SK-N-SH treated with all-trans-retinoic acid at 6 μM for 48 hours (cell line): ENCODE measurements at regions not wholly inside any gene's neighbourhood (a gene's known extent, or its start where the extent isn't known, plus 50 kb on each side); places are given as distances from the start of the nearest gene placed in this dataset.
A peak's percentile ranks its signal among the peaks of the same experiment; 100 is the strongest.

Source experiments
- ATAC-seq: fragments of 200-7000 bp; cut with Tn5 transposase; 3 replicates; pipeline ENCODE4 v1.9.1; 2020; ENCODE audit warnings: mild to moderate bottlenecking, moderate library complexity
- ARNTL ChIP-seq: fragments of 450-650 bp; formaldehyde crosslinking; IDR thresholded peaks from 2 replicates; pipeline ENCODE4 v1.5.0; 2020; ENCODE audit warnings: low read depth, mild to moderate bottlenecking, moderate library complexity, borderline replicate concordance
- BACH2 ChIP-seq: fragments of 250-450 bp; sonication (Bioruptor Pico); IDR thresholded peaks from 2 replicates; pipeline ENCODE4 v1.9.0; 2021; ENCODE audit warnings: mild to moderate bottlenecking, borderline replicate concordance
- CSDC2 ChIP-seq: fragments of 250-450 bp; sonication (Bioruptor Pico); IDR thresholded peaks from 2 replicates; pipeline ENCODE4 v1.5.0; 2020; ENCODE audit warnings: mild to moderate bottlenecking, moderate library complexity
- ESRRG ChIP-seq: fragments of 250-450 bp; sonication (Bioruptor Pico); IDR thresholded peaks from 2 replicates; pipeline ENCODE4 v1.6.1; 2021; ENCODE audit warnings: mild to moderate bottlenecking
- GLIS3 ChIP-seq: fragments of 250-450 bp; sonication (Bioruptor Pico); IDR thresholded peaks from 2 replicates; pipeline ENCODE4 v1.5.0; 2020; ENCODE audit warnings: mild to moderate bottlenecking, moderate library complexity
- ISL1 ChIP-seq: fragments of 250-450 bp; sonication (Bioruptor Pico); IDR thresholded peaks from 2 replicates; pipeline ENCODE4 v2.1.2; 2022; ENCODE audit warnings: mild to moderate bottlenecking, moderate library complexity
- OSR1 ChIP-seq: fragments of 250-450 bp; sonication (Bioruptor Pico); IDR thresholded peaks from 2 replicates; pipeline ENCODE4 v1.8.0; 2022; ENCODE audit warnings: moderate library complexity, mild to moderate bottlenecking, inconsistent platforms
- RARB ChIP-seq: fragments of 250-450 bp; sonication (Bioruptor Pico); IDR thresholded peaks from 2 replicates; pipeline ENCODE4 v1.8.0; 2021; ENCODE audit warnings: mild to moderate bottlenecking, moderate library complexity
- SNAI2 ChIP-seq: fragments of 250-450 bp; sonication (Bioruptor Pico); IDR thresholded peaks from 2 replicates; pipeline ENCODE4 v1.5.0; 2020; ENCODE audit warnings: mild to moderate bottlenecking, moderate library complexity
- TCF4 ChIP-seq: fragments of 250-450 bp; sonication (Bioruptor Pico); IDR thresholded peaks from 2 replicates; pipeline ENCODE4 v1.8.0; 2021; ENCODE audit warnings: mild to moderate bottlenecking, moderate library complexity, borderline replicate concordance
- TOX ChIP-seq: fragments of 250-450 bp; sonication (Bioruptor Pico); IDR thresholded peaks from 2 replicates; pipeline ENCODE4 v1.8.0; 2021; ENCODE audit warnings: mild to moderate bottlenecking, moderate library complexity, borderline replicate concordance
- ZFP3 ChIP-seq: fragments of 250-450 bp; sonication (Bioruptor Pico); IDR thresholded peaks from 2 replicates; pipeline ENCODE4 v1.5.0; 2020; ENCODE audit warnings: mild to moderate bottlenecking, moderate library complexity
- ZNF565 ChIP-seq: fragments of 450-650 bp; formaldehyde crosslinking; conservative IDR thresholded peaks from 2 replicates; pipeline ENCODE4 v1.5.0; 2020; ENCODE audit warnings: low read depth, mild to moderate bottlenecking, moderate library complexity
- ZNF70 ChIP-seq: fragments of 450-650 bp; formaldehyde crosslinking; IDR thresholded peaks from 2 replicates; pipeline ENCODE4 v1.5.0; 2020; ENCODE audit warnings: mild to moderate bottlenecking, moderate library complexity
- ZNF8 ChIP-seq: fragments of 450-650 bp; formaldehyde crosslinking; IDR thresholded peaks from 2 replicates; pipeline ENCODE4 v1.5.0; 2020; ENCODE audit warnings: mild to moderate bottlenecking, moderate library complexity
- TF ChIP-seq, protein P1 (sequence below): fragments of 250-450 bp; sonication (Bioruptor Pico); IDR thresholded peaks from 2 replicates; pipeline ENCODE4 v1.5.1; 2020; ENCODE audit warnings: low read depth, mild to moderate bottlenecking, moderate library complexity
- TF ChIP-seq, protein P2 (sequence below): fragments of 250-450 bp; sonication (Bioruptor Pico); IDR thresholded peaks from 2 replicates; pipeline ENCODE4 v1.8.0; 2021; ENCODE audit warnings: low read depth, mild to moderate bottlenecking, moderate library complexity, borderline replicate concordance
- TF ChIP-seq, protein P3 (sequence below): fragments of 250-450 bp; sonication (Bioruptor Pico); IDR thresholded peaks from 2 replicates; pipeline ENCODE4 v1.8.0; 2020; ENCODE audit warnings: mild to moderate bottlenecking, moderate library complexity, borderline replicate concordance
- TF ChIP-seq, protein P4 (sequence below): fragments of 250-450 bp; sonication (Bioruptor Pico); IDR thresholded peaks from 2 replicates; pipeline ENCODE4 v1.5.0; 2020; ENCODE audit warnings: mild to moderate bottlenecking, moderate library complexity

DNA sequence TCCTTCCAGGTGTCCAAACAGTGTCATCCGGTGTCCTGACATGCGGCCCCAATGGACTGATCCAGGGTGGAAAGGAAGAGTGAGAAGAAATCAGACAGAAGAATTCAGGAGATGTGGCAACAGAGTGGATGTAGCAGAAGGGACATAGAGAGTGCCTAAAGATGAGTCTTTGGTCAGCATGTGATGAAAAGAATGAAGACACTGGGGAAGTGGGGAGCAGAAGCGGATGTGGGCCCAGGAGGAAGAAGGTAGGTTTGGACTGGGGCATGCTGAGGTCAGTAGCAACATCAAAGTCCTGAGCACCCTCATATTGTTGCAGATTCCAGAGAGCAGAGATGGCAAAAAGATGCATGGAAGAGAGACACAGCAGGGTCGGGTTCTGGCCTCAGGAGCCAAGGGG is 71.8 kb upstream of the STEAP1B start:
- no peak for ATAC-seq
- no peak for TF ChIP-seq ISL1
- TF ChIP-seq, protein P1, sequence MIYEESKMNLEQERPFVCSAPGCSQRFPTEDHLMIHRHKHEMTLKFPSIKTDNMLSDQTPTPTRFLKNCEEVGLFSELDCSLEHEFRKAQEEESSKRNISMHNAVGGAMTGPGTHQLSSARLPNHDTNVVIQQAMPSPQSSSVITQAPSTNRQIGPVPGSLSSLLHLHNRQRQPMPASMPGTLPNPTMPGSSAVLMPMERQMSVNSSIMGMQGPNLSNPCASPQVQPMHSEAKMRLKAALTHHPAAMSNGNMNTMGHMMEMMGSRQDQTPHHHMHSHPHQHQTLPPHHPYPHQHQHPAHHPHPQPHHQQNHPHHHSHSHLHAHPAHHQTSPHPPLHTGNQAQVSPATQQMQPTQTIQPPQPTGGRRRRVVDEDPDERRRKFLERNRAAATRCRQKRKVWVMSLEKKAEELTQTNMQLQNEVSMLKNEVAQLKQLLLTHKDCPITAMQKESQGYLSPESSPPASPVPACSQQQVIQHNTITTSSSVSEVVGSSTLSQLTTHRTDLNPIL (CRISPR knock-in tag) = no peak
- TF ChIP-seq ZNF565 (CRISPR knock-in tag) = no peak

DNA sequence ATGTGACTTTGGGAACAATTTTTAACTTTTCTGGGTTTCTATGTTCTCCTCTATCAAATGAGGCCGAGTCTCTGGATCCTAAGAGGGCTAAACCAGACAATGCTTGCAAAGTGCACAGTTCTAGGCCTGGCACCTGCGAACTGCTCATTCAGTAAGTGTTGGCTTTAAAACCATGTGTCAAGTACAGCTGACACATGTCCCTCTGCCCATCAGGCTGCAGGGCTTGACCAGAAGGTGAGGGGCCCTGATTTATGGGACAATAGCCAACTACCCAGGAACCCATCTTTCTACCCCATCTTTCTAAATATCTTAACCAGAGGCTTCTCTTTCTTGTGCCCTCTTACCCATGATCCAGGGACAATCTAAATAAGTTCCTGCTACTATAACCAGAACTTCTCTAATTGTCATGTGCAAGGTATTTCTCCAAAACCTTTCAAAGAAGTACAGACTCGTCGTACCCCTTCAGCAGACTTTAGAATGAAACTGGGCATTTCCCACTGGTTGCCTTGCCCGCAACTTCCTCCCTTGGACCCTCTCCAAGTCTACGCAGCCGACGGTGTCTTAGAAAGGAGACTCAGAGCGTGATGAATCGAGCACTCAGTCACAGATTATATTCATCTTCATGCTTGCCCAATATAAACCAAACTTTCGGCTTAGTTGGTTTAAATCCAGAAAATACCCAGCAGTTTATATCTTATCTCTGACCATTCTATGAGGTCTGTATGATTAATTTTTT is 69.8 kb upstream of the STEAP1B start:
- TF ChIP-seq ZNF565 (CRISPR knock-in tag) = no peak
- no peak for TF ChIP-seq RARB (CRISPR knock-in tag)
- TF ChIP-seq, protein P2, sequence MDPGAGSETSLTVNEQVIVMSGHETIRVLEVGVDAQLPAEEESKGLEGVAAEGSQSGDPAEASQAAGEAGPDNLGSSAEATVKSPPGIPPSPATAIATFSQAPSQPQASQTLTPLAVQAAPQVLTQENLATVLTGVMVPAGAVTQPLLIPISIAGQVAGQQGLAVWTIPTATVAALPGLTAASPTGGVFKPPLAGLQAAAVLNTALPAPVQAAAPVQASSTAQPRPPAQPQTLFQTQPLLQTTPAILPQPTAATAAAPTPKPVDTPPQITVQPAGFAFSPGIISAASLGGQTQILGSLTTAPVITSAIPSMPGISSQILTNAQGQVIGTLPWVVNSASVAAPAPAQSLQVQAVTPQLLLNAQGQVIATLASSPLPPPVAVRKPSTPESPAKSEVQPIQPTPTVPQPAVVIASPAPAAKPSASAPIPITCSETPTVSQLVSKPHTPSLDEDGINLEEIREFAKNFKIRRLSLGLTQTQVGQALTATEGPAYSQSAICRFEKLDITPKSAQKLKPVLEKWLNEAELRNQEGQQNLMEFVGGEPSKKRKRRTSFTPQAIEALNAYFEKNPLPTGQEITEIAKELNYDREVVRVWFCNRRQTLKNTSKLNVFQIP (CRISPR knock-in tag) = no peak
- TF ChIP-seq ISL1 = no peak
- TF ChIP-seq ARNTL (CRISPR knock-in tag) = no peak
- TF ChIP-seq, protein P1 (CRISPR knock-in tag) = no peak
- TF ChIP-seq, protein P3, sequence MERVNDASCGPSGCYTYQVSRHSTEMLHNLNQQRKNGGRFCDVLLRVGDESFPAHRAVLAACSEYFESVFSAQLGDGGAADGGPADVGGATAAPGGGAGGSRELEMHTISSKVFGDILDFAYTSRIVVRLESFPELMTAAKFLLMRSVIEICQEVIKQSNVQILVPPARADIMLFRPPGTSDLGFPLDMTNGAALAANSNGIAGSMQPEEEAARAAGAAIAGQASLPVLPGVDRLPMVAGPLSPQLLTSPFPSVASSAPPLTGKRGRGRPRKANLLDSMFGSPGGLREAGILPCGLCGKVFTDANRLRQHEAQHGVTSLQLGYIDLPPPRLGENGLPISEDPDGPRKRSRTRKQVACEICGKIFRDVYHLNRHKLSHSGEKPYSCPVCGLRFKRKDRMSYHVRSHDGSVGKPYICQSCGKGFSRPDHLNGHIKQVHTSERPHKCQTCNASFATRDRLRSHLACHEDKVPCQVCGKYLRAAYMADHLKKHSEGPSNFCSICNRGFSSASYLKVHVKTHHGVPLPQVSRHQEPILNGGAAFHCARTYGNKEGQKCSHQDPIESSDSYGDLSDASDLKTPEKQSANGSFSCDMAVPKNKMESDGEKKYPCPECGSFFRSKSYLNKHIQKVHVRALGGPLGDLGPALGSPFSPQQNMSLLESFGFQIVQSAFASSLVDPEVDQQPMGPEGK (CRISPR knock-in tag) = no peak
- no peak for TF ChIP-seq OSR1 (CRISPR knock-in tag)
- TF ChIP-seq ZFP3 = no peak
- no peak for TF ChIP-seq TOX (CRISPR knock-in tag)
- no peak for TF ChIP-seq ESRRG (CRISPR knock-in tag)
- no peak for TF ChIP-seq SNAI2
- TF ChIP-seq CSDC2 = no peak
- no peak for TF ChIP-seq TCF4 (CRISPR knock-in tag)
- no peak for TF ChIP-seq ZNF8 (CRISPR knock-in tag)
- TF ChIP-seq, protein P4, sequence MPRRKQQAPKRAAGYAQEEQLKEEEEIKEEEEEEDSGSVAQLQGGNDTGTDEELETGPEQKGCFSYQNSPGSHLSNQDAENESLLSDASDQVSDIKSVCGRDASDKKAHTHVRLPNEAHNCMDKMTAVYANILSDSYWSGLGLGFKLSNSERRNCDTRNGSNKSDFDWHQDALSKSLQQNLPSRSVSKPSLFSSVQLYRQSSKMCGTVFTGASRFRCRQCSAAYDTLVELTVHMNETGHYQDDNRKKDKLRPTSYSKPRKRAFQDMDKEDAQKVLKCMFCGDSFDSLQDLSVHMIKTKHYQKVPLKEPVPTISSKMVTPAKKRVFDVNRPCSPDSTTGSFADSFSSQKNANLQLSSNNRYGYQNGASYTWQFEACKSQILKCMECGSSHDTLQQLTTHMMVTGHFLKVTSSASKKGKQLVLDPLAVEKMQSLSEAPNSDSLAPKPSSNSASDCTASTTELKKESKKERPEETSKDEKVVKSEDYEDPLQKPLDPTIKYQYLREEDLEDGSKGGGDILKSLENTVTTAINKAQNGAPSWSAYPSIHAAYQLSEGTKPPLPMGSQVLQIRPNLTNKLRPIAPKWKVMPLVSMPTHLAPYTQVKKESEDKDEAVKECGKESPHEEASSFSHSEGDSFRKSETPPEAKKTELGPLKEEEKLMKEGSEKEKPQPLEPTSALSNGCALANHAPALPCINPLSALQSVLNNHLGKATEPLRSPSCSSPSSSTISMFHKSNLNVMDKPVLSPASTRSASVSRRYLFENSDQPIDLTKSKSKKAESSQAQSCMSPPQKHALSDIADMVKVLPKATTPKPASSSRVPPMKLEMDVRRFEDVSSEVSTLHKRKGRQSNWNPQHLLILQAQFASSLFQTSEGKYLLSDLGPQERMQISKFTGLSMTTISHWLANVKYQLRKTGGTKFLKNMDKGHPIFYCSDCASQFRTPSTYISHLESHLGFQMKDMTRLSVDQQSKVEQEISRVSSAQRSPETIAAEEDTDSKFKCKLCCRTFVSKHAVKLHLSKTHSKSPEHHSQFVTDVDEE (CRISPR knock-in tag) = no peak
- no peak for TF ChIP-seq BACH2 (CRISPR knock-in tag)
- TF ChIP-seq ZNF70 (CRISPR knock-in tag) = no peak
- ATAC-seq = peak; percentile 27

DNA sequence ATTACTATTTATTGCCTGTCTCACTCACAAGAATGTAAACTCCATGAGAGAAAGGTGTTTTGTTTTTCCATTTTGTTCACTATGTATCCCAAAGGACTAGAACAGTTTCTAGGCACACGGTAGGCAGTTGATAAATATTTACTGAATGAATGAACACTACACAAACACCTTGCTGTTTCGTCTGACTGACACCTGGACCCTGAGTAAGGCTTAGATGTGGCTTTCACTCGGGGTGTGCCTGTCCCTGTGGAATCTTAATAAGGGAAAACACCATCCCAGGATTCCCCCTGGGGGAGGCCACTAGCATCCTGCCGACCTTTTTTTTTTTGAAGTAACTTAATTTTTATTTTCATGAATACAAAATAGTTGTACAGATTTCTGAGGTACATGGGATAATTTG is 66.6 kb upstream of the STEAP1B start:
- no peak for ATAC-seq
- no peak for TF ChIP-seq TCF4 (CRISPR knock-in tag)
- TF ChIP-seq RARB (CRISPR knock-in tag) = no peak
- no peak for TF ChIP-seq BACH2 (CRISPR knock-in tag)
- TF ChIP-seq GLIS3 (CRISPR knock-in tag) = no peak
- TF ChIP-seq CSDC2 = no peak
- TF ChIP-seq, protein P4 (CRISPR knock-in tag) = no peak
